ENCODE measurements at regions not wholly inside any gene's neighbourhood (a gene's known extent, or its start where the extent isn't known, plus 50 kb on each side); places are given as distances from the start of the nearest gene placed in this dataset.
A peak's percentile ranks its signal among the peaks of the same experiment; 100 is the strongest.
"Not testable (repeated sequence)": the region's sequence is repeated elsewhere in the genome, so short reads cannot be mapped to it uniquely, and the experiment has no call there.

GRCh38 chr4:151860561-151861093 lies 99.8 kb upstream of the GATB start:
- in situ Hi-C loops (cut with HindIII; ENCODE audit: low sequenced_read_pairs), result no loop called here
- DNase-seq (ENCODE audit: low spot score), result no peak

GRCh38 chr4:151859641-151860040 lies 98.8 kb upstream of the GATB start:
- in situ Hi-C loops (cut with HindIII; ENCODE audit: low sequenced_read_pairs), result no loop called here

GRCh38 chr4:151858356-151858755 lies 97.5 kb upstream of the GATB start:
- no peak for DNase-seq (ENCODE audit: low spot score)
- in situ Hi-C loops (cut with HindIII; ENCODE audit: low sequenced_read_pairs), result no loop called here

More at GRCh38 chr4:151859641-151860040, 98.8 kb upstream of the GATB start:
- no peak for DNase-seq (ENCODE audit: low spot score)

- no peak for DNase-seq (ENCODE audit: low spot score)
- in situ Hi-C loops (cut with HindIII; ENCODE audit: low sequenced_read_pairs), result no loop called here
Measured at GRCh38 chr4:151857368-151857767, 96.6 kb upstream of the GATB start.

- DNase-seq (ENCODE audit: low spot score), result no peak
- in situ Hi-C loops (cut with HindIII; ENCODE audit: low sequenced_read_pairs), result no loop called here
Measured at GRCh38 chr4:151855747-151856146, 94.9 kb upstream of the GATB start.

- DNase-seq (ENCODE audit: low spot score), result no peak
- in situ Hi-C loops (cut with HindIII; ENCODE audit: low sequenced_read_pairs), result no loop called here
Measured at GRCh38 chr4:151854731-151855130, 93.9 kb upstream of the GATB start.

GRCh38 chr4:151853034-151853433 lies 92.2 kb upstream of the GATB start:
- in situ Hi-C loops (cut with HindIII; ENCODE audit: low sequenced_read_pairs), result no loop called here
- no peak for DNase-seq (ENCODE audit: low spot score)

GRCh38 chr4:151852202-151852601 lies 91.4 kb upstream of the GATB start:
- in situ Hi-C loops (cut with HindIII; ENCODE audit: low sequenced_read_pairs), result no loop called here
- no peak for DNase-seq (ENCODE audit: low spot score)

- in situ Hi-C loops (cut with HindIII; ENCODE audit: low sequenced_read_pairs), result no loop called here
Measured at GRCh38 chr4:151851354-151851753, 90.5 kb upstream of the GATB start.

GRCh38 chr4:151850791-151851213 lies 90.0 kb upstream of the GATB start:
- DNase-seq (ENCODE audit: low spot score), result no peak
- in situ Hi-C loops (cut with HindIII; ENCODE audit: low sequenced_read_pairs), result no loop called here

More at GRCh38 chr4:151851354-151851753, 90.5 kb upstream of the GATB start:
- DNase-seq (ENCODE audit: low spot score), result no peak

- DNase-seq (ENCODE audit: low spot score); in situ Hi-C loops (cut with HindIII; ENCODE audit: low sequenced_read_pairs): not testable (repeated sequence)
Measured at GRCh38 chr4:151845551-151845950, 84.7 kb upstream of the GATB start.

- in situ Hi-C loops (cut with HindIII; ENCODE audit: low sequenced_read_pairs), result no loop called here
- peak; percentile 26 for DNase-seq (ENCODE audit: low spot score)
Measured at GRCh38 chr4:151842430-151843079, 81.7 kb upstream of the GATB start.

GRCh38 chr4:151841107-151841506 lies 80.3 kb upstream of the GATB start:
- in situ Hi-C loops (cut with HindIII; ENCODE audit: low sequenced_read_pairs), result no loop called here
- peak; percentile 50 for DNase-seq (ENCODE audit: low spot score)

GRCh38 chr4:151835467-151835866 lies 74.7 kb upstream of the GATB start:
- no peak for DNase-seq (ENCODE audit: low spot score)
- in situ Hi-C loops (cut with HindIII; ENCODE audit: low sequenced_read_pairs), result no loop called here

GRCh38 chr4:151833174-151833573 lies 72.4 kb upstream of the GATB start:
- DNase-seq (ENCODE audit: low spot score), result no peak
- in situ Hi-C loops (cut with HindIII; ENCODE audit: low sequenced_read_pairs), result no loop called here

GRCh38 chr4:151831526-151831925 lies 70.7 kb upstream of the GATB start:
- in situ Hi-C loops (cut with HindIII; ENCODE audit: low sequenced_read_pairs), result no loop called here
- DNase-seq (ENCODE audit: low spot score), result no peak

- no peak for DNase-seq (ENCODE audit: low spot score)
- in situ Hi-C loops (cut with HindIII; ENCODE audit: low sequenced_read_pairs), result no loop called here
Measured at GRCh38 chr4:151830168-151830567, 69.4 kb upstream of the GATB start.

- in situ Hi-C loops (cut with HindIII; ENCODE audit: low sequenced_read_pairs), result no loop called here
- DNase-seq (ENCODE audit: low spot score), result no peak
Measured at GRCh38 chr4:151829309-151829708, 68.5 kb upstream of the GATB start.

- in situ Hi-C loops (cut with HindIII; ENCODE audit: low sequenced_read_pairs), result no loop called here
- no peak for DNase-seq (ENCODE audit: low spot score)
Measured at GRCh38 chr4:151824656-151825055, 63.8 kb upstream of the GATB start.

- no peak for DNase-seq (ENCODE audit: low spot score)
- in situ Hi-C loops (cut with HindIII; ENCODE audit: low sequenced_read_pairs), result no loop called here
Measured at GRCh38 chr4:151822331-151822730, 61.5 kb upstream of the GATB start.

GRCh38 chr4:151820004-151820403 lies 59.2 kb upstream of the GATB start:
- in situ Hi-C loops (cut with HindIII; ENCODE audit: low sequenced_read_pairs), result no loop called here
- no peak for DNase-seq (ENCODE audit: low spot score)
